HG03060 (cell line): ENCODE measurements at regions not wholly inside any gene's neighbourhood (a gene's known extent, or its start where the extent isn't known, plus 50 kb on each side); places are given as distances from the start of the nearest gene placed in this dataset.

ENCODE experiments used
- ATAC-seq: cut with Tn5 transposase; IDR thresholded peaks from one replicate; pipeline ENCODE4 v1.9.1; 2021; ENCODE audit warnings: low read depth, moderate number of reproducible peaks; ENCODE audit not compliant: unreplicated experiment

- ATAC-seq: no peak
Observed at GRCh38 chr2:142199073-142199472, 68.3 kb upstream of the LRP1B start.

- ATAC-seq: no peak
Observed at GRCh38 chr2:142190805-142191204, 60.0 kb upstream of the LRP1B start.

GRCh38 chr2:142189501-142189900, 58.7 kb upstream of the LRP1B start:
- no peak for ATAC-seq

- no peak for ATAC-seq
Observed at GRCh38 chr2:142188562-142188961, 57.7 kb upstream of the LRP1B start.

- ATAC-seq: no peak
Observed at GRCh38 chr2:142180820-142181533, 50.2 kb upstream of the LRP1B start.
